ENCODE measurements at regions not wholly inside any gene's neighbourhood (a gene's known extent, or its start where the extent isn't known, plus 50 kb on each side); places are given as distances from the start of the nearest gene placed in this dataset.

- Histone ChIP-seq H3K4me1 (no peaks in the 10 kb centered on the region), H3K9me3 (no peaks in the 10 kb centered on the region), H3K4me3 (no peak overlapping the region), H3K27ac (no peak overlapping the region), H3K36me3 (ENCODE audit: insufficient read depth in 1 of 2, low read depth in 1 of 2) (no peaks in the 10 kb centered on the region), H3K27me3 (ENCODE audit: insufficient read depth in 3 of 3, low read length in 2 of 3) (no peaks in the 10 kb centered on the region)
- no peak for ATAC-seq
- 71 to 81% (median 78%) methylated on average over 1 of the region's 1 CpG for WGBS, 3 donors
- DNase-seq = no peak
- TF ChIP-seq, protein P1, sequence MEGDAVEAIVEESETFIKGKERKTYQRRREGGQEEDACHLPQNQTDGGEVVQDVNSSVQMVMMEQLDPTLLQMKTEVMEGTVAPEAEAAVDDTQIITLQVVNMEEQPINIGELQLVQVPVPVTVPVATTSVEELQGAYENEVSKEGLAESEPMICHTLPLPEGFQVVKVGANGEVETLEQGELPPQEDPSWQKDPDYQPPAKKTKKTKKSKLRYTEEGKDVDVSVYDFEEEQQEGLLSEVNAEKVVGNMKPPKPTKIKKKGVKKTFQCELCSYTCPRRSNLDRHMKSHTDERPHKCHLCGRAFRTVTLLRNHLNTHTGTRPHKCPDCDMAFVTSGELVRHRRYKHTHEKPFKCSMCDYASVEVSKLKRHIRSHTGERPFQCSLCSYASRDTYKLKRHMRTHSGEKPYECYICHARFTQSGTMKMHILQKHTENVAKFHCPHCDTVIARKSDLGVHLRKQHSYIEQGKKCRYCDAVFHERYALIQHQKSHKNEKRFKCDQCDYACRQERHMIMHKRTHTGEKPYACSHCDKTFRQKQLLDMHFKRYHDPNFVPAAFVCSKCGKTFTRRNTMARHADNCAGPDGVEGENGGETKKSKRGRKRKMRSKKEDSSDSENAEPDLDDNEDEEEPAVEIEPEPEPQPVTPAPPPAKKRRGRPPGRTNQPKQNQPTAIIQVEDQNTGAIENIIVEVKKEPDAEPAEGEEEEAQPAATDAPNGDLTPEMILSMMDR (IDR thresholded peaks at IDR 0.05) = no peak
- intact Hi-C loops (cut with DNase I) = no loop called here
These were observed 202.5 kb downstream of the TUSC7 start for GRCh38 chr3:116912116-116912515.

DNA sequence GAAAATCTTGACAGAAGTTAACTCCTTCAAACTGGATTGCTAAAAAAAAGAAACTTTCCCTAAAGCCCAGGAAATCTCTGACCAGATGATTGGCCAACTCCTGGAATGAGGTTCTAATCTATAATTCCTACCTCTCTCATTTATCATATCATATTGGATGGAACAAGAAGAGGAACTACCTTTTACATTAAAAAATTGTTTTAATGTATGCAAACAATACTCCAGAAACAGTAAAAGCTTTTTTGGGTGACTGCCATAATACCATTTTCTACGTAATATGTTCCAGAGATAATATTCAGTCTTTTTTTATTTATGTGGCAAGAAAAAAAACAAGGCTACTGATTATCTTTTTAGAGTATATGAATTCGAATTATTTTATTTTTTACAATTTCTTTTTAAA lies 204.4 kb downstream of the TUSC7 start:
- Histone ChIP-seq H3K4me3 (no peak overlapping the region), H3K4me1 (no peaks in the 10 kb centered on the region), H3K36me3 (ENCODE audit: insufficient read depth in 1 of 2, low read depth in 1 of 2) (no peaks in the 10 kb centered on the region), H3K27ac (no peak overlapping the region), H3K27me3 (ENCODE audit: insufficient read depth in 3 of 3, low read length in 2 of 3) (no peaks in the 10 kb centered on the region), H3K9me3 (no peaks in the 10 kb centered on the region)
- TF ChIP-seq, protein P1 (IDR thresholded peaks at IDR 0.05) = no peak
- 45 to 59% (median 56%) methylated on average over 2 of the region's 2 CpGs for WGBS, 3 donors
- DNase-seq (no peak), ATAC-seq (no peak)
- intact Hi-C loops (cut with DNase I) = no loop called here

GRCh38 chr3:116916836-116917235 lies 207.3 kb downstream of the TUSC7 start:
- Histone ChIP-seq H3K9me3 (no peaks in the 10 kb centered on the region), H3K4me1 (no peaks in the 10 kb centered on the region), H3K4me3 (no peak overlapping the region), H3K36me3 (ENCODE audit: insufficient read depth in 1 of 2, low read depth in 1 of 2) (no peaks in the 10 kb centered on the region), H3K27me3 (ENCODE audit: insufficient read depth in 3 of 3, low read length in 2 of 3) (no peaks in the 10 kb centered on the region), H3K27ac (no peak overlapping the region)
- intact Hi-C loops (cut with DNase I) = no loop called here
- DNase-seq (no peak), ATAC-seq (no peak)
- TF ChIP-seq, protein P1 (IDR thresholded peaks at IDR 0.05) = no peak

DNA sequence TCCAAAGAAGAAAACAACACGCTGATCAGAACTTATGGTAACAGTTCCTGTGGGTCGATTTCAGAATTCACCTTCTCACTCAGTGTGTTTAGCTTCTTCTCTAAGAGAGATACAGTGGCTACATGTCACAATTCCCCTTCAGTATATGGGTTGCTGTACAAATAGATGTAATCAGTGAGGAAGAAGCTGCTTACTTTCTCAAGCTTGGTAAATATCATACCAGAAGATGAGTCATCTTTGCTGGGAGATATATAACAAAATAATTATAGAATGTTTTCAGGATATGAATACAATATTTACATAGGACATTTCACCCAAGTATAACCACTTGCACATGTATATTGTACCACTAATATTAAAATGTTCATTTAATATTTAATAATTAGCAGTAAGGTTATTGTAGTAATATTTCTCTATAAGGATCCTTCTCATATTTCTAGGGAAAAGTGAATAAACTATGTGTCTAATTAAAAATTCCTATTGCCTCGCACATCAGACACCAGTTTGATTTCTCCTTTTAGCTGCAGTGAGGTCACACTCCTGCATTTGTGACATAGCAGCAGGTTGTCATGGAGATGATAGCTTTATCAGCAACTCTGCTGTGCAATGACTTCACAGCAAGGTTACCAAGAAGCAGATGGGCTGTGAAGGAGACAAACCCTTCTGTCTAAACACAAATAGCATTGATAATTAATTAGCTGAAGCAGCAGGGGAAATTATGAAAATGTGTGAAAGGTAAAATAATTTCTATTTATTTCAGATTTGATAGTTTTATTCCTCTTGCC lies 211.4 kb downstream of the TUSC7 start:
- intact Hi-C loops (cut with DNase I) = no loop called here
- no peak for ATAC-seq
- H3K4me1 ChIP-seq = no peaks in the 10 kb centered on the region
- H3K36me3 ChIP-seq (ENCODE audit: insufficient read depth in 1 of 2, low read depth in 1 of 2) = no peaks in the 10 kb centered on the region
- TF ChIP-seq, protein P1 (IDR thresholded peaks at IDR 0.05) = no peak
- WGBS, 3 donors = 65 to 68% (median 67%) methylated on average over 3 of the region's 3 CpGs
- no peak for DNase-seq
- H3K4me3 ChIP-seq = no peak overlapping the region
- H3K27me3 ChIP-seq (ENCODE audit: insufficient read depth in 3 of 3, low read length in 2 of 3) = no peaks in the 10 kb centered on the region
- no peak overlapping the region for H3K27ac ChIP-seq
- H3K9me3 ChIP-seq = no peaks in the 10 kb centered on the region

DNA sequence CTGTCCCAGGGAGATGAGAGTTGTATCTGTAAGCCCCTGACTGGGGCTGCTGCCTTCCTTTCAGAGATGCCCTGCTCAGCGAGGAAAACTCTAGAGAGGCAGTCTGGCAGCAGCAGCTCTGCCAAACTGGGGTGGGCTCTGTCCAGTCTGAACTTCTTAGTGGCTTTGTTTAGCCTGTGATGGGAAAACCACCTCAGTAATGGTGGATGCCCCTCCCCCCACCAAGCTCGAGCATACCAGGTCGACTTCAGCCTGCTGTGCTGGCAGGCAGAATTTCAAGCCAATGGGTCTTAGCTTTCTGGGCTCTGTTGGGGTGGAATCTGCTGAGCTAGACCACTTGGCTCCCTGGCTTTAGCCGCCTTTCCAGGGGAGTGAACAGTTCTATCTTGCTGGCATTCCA lies 218.3 kb downstream of the TUSC7 start:
- intact Hi-C loops (cut with DNase I) = no loop called here
- Histone ChIP-seq H3K27me3 (ENCODE audit: insufficient read depth in 3 of 3, low read length in 2 of 3) (no peaks in the 10 kb centered on the region), H3K27ac (no peak overlapping the region), H3K4me1 (no peaks in the 10 kb centered on the region), H3K4me3 (no peak overlapping the region), H3K36me3 (ENCODE audit: insufficient read depth in 1 of 2, low read depth in 1 of 2) (no peaks in the 10 kb centered on the region), H3K9me3 (no peaks in the 10 kb centered on the region)
- 62 to 72% (median 72%) methylated on average over 4 of the region's 4 CpGs for WGBS, 3 donors
- TF ChIP-seq, protein P1 (IDR thresholded peaks at IDR 0.05) = no peak
- no peak for ATAC-seq
- DNase-seq = no peak
